ENCODE measurements at regions not wholly inside any gene's neighbourhood (a gene's known extent, or its start where the extent isn't known, plus 50 kb on each side); places are given as distances from the start of the nearest gene placed in this dataset.

DNA sequence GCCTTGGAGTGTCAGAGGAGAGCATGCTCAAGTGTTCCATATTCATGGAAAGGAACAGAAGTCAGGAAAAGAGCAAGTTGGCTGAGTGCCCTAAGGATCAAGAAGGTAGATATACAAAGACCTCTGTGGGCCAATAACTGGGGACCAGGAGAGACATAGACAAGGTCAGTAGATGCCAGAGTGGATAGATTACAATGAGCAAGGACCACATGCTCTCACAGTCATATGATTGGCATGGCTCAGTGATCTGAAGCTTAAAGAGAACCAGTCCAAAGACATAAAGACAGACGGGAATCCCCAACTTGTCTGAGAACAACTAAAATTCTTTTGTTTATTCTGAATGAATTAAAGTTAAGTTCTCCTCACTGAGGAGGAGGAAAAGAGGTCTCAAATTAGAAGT lies 289.7 kb downstream of the HS3ST1 start:
- Histone ChIP-seq H3K27ac (replicated peaks) (no peak overlapping the region), H3K4me3 (replicated peaks; ENCODE audit: insufficient read depth, low read length) (no peak overlapping the region), H3K27me3 (ENCODE audit: insufficient read depth, poor library complexity, severe bottlenecking) (no peaks in the 10 kb centered on the region)
- no peak for DNase-seq (ENCODE audit: low read depth in 1 of 2, low spot score in 1 of 2)
- no peak for TF ChIP-seq POLR2AphosphoS5 (IDR thresholded peaks at IDR 0.05; ENCODE audit: low read depth)
- TF ChIP-seq, protein P1, sequence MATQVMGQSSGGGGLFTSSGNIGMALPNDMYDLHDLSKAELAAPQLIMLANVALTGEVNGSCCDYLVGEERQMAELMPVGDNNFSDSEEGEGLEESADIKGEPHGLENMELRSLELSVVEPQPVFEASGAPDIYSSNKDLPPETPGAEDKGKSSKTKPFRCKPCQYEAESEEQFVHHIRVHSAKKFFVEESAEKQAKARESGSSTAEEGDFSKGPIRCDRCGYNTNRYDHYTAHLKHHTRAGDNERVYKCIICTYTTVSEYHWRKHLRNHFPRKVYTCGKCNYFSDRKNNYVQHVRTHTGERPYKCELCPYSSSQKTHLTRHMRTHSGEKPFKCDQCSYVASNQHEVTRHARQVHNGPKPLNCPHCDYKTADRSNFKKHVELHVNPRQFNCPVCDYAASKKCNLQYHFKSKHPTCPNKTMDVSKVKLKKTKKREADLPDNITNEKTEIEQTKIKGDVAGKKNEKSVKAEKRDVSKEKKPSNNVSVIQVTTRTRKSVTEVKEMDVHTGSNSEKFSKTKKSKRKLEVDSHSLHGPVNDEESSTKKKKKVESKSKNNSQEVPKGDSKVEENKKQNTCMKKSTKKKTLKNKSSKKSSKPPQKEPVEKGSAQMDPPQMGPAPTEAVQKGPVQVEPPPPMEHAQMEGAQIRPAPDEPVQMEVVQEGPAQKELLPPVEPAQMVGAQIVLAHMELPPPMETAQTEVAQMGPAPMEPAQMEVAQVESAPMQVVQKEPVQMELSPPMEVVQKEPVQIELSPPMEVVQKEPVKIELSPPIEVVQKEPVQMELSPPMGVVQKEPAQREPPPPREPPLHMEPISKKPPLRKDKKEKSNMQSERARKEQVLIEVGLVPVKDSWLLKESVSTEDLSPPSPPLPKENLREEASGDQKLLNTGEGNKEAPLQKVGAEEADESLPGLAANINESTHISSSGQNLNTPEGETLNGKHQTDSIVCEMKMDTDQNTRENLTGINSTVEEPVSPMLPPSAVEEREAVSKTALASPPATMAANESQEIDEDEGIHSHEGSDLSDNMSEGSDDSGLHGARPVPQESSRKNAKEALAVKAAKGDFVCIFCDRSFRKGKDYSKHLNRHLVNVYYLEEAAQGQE (IDR thresholded peaks at IDR 0.05; ENCODE audit: insufficient replicate concordance, low read depth) = no peak
- TF ChIP-seq, protein P2, sequence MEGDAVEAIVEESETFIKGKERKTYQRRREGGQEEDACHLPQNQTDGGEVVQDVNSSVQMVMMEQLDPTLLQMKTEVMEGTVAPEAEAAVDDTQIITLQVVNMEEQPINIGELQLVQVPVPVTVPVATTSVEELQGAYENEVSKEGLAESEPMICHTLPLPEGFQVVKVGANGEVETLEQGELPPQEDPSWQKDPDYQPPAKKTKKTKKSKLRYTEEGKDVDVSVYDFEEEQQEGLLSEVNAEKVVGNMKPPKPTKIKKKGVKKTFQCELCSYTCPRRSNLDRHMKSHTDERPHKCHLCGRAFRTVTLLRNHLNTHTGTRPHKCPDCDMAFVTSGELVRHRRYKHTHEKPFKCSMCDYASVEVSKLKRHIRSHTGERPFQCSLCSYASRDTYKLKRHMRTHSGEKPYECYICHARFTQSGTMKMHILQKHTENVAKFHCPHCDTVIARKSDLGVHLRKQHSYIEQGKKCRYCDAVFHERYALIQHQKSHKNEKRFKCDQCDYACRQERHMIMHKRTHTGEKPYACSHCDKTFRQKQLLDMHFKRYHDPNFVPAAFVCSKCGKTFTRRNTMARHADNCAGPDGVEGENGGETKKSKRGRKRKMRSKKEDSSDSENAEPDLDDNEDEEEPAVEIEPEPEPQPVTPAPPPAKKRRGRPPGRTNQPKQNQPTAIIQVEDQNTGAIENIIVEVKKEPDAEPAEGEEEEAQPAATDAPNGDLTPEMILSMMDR (IDR thresholded peaks at IDR 0.05; ENCODE audit: insufficient read depth, low read length) = no peak
- no peak for TF ChIP-seq GABPA (IDR thresholded peaks at IDR 0.05; ENCODE audit: low read depth)
- TF ChIP-seq SPI1 (IDR thresholded peaks at IDR 0.05; ENCODE audit: borderline replicate concordance, low read depth) = no peak

DNA sequence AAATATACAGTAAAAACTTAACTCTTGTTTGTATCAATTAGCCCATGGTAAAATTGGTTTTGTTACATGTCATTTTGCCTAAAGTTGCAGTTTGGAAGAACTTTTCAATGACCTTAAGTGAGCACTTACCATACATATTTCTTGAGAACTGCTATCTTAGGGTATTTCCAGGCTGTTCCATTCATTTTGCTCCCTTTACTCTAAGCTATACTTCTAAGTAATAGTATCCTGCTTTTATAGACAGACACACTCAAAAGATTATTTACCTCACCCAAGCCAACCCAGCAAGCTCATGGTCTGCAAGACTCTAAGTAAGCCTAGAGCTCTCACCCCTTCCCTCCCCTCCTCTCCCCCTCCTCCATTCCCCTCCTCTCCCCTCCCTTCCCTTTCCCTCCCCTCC lies 294.0 kb downstream of the HS3ST1 start:
- TF ChIP-seq GABPA (IDR thresholded peaks at IDR 0.05; ENCODE audit: low read depth) (no peak), POLR2AphosphoS5 (IDR thresholded peaks at IDR 0.05; ENCODE audit: low read depth) (no peak), SPI1 (IDR thresholded peaks at IDR 0.05; ENCODE audit: borderline replicate concordance, low read depth) (no peak)
- TF ChIP-seq, protein P2 (IDR thresholded peaks at IDR 0.05; ENCODE audit: insufficient read depth, low read length) = no peak
- TF ChIP-seq, protein P1 (IDR thresholded peaks at IDR 0.05; ENCODE audit: insufficient replicate concordance, low read depth) = no peak
- H3K27ac ChIP-seq (replicated peaks) = no peak overlapping the region

DNA sequence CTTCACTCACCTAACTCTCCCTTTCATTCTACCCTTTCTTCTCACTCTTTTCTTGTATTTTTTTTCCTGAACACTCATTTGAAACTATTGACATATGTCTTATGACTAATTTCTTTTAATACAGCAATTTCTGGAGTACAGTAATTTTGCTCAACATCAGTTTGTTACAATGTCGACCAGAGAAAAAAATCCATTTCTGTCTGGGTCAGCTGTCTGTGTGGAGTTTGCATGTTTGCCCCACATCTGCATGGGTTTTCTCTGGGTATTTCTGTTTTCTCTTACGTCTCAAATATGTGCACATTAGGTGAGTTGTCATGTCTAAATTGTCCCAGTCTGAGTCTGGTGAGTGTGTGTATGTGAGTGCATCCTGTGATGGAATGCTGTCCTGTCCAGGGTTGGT lies 294.8 kb downstream of the HS3ST1 start:
- DNase-seq (ENCODE audit: low read depth in 1 of 2, low spot score in 1 of 2) = no peak
- no peak overlapping the region for H3K4me3 ChIP-seq (replicated peaks; ENCODE audit: insufficient read depth, low read length)
- no peak overlapping the region for H3K27ac ChIP-seq (replicated peaks)
- no peaks in the 10 kb centered on the region for H3K27me3 ChIP-seq (ENCODE audit: insufficient read depth, poor library complexity, severe bottlenecking)
- TF ChIP-seq, protein P1 (IDR thresholded peaks at IDR 0.05; ENCODE audit: insufficient replicate concordance, low read depth) = no peak

More for the DNA sequence above, 294.0 kb downstream of the HS3ST1 start:
- Histone ChIP-seq H3K4me3 (replicated peaks; ENCODE audit: insufficient read depth, low read length) (no peak overlapping the region), H3K27me3 (ENCODE audit: insufficient read depth, poor library complexity, severe bottlenecking) (no peaks in the 10 kb centered on the region)
- DNase-seq (ENCODE audit: low read depth in 1 of 2, low spot score in 1 of 2) = no peak

DNA sequence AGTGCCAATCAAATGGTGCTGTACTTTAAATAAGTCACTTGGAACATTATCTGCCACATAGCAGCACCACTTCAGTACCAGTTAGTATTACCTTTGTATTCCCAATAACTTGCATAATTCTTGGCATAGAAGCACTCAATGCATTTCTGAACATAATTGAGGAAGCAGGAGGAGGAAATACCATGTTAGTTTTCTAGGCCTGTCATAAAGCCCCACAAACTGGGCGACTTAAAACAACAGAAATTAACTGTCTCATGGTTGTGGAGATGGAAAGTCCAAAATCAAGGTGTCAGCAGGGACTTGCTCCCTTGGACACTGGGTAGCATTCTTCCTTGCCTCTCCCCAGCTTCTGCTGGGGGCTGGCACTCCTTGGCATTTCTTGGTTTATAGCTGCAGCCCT lies 296.2 kb downstream of the HS3ST1 start:
- no peak overlapping the region for H3K27ac ChIP-seq (replicated peaks)
- no peak for DNase-seq (ENCODE audit: low read depth in 1 of 2, low spot score in 1 of 2)
- TF ChIP-seq POLR2AphosphoS5 (IDR thresholded peaks at IDR 0.05; ENCODE audit: low read depth) (no peak), GABPA (IDR thresholded peaks at IDR 0.05; ENCODE audit: low read depth) (no peak), SPI1 (IDR thresholded peaks at IDR 0.05; ENCODE audit: borderline replicate concordance, low read depth) (no peak)
- TF ChIP-seq, protein P2 (IDR thresholded peaks at IDR 0.05; ENCODE audit: insufficient read depth, low read length) = no peak
- TF ChIP-seq, protein P1 (IDR thresholded peaks at IDR 0.05; ENCODE audit: insufficient replicate concordance, low read depth) = no peak

More for the DNA sequence above, 296.2 kb downstream of the HS3ST1 start:
- no peak overlapping the region for H3K4me3 ChIP-seq (replicated peaks; ENCODE audit: insufficient read depth, low read length)
- H3K27me3 ChIP-seq (ENCODE audit: insufficient read depth, poor library complexity, severe bottlenecking) = no peaks in the 10 kb centered on the region
